Endodermal cell (in vitro differentiated cells): ENCODE measurements at regions not wholly inside any gene's neighbourhood (a gene's known extent, or its start where the extent isn't known, plus 50 kb on each side); places are given as distances from the start of the nearest gene placed in this dataset.

Experiments used
- DNase-seq: peaks from one replicate; pipeline ENCODE4 v3.0.0-alpha.2; 2017
- H3K27ac ChIP-seq: 2 replicates; pipeline ENCODE4 v1.5.1; 2013; ENCODE audit warnings: mild to moderate bottlenecking, low read depth, low read length, moderate library complexity
- H3K27me3 ChIP-seq: 2 replicates; pipeline ENCODE4 v1.6.1; 2013; ENCODE audit warnings: mild to moderate bottlenecking, low read length, moderate library complexity; ENCODE audit not compliant: insufficient read depth, control insufficient read depth, poor library complexity, severe bottlenecking
- H3K36me3 ChIP-seq: 2 replicates; pipeline ENCODE4 v1.7.0; 2013; ENCODE audit warnings: mild to moderate bottlenecking, low read length, moderate library complexity; ENCODE audit not compliant: control insufficient read depth, insufficient read depth
- H3K4me1 ChIP-seq: one replicate; pipeline ENCODE4 v1.7.0; 2013; ENCODE audit warnings: low read length; ENCODE audit not compliant: control insufficient read depth, insufficient read depth
- H3K4me3 ChIP-seq: 2 replicates; pipeline ENCODE4 v1.5.1; 2013; ENCODE audit warnings: mild to moderate bottlenecking, low read length, moderate library complexity
- H3K9ac ChIP-seq: 2 replicates; pipeline ENCODE4 v1.6.1; 2013; ENCODE audit warnings: mild to moderate bottlenecking, low read length, moderate library complexity; ENCODE audit not compliant: poor library complexity, severe bottlenecking; ENCODE audit errors: extremely low read depth
- H3K9me3 ChIP-seq: 2 replicates; pipeline ENCODE4 v1.6.1; 2013; ENCODE audit warnings: mild to moderate bottlenecking, low read length, moderate library complexity; ENCODE audit not compliant: control insufficient read depth
- H3K27ac Mint-ChIP-seq: 2 replicates; pipeline ENCODE4 v1.8.0; 2020; ENCODE audit warnings: mixed read lengths
- H3K27me3 Mint-ChIP-seq: 2 replicates; pipeline ENCODE4 v1.8.0; 2021; ENCODE audit warnings: mild to moderate bottlenecking, mixed read lengths; ENCODE audit not compliant: insufficient read depth
- H3K36me3 Mint-ChIP-seq: 2 replicates; pipeline ENCODE4 v1.8.0; 2020; ENCODE audit warnings: low read depth, mixed read lengths
- H3K4me1 Mint-ChIP-seq: 2 replicates; pipeline ENCODE4 v1.8.0; 2020; ENCODE audit warnings: mixed read lengths
- H3K4me3 Mint-ChIP-seq: 2 replicates; pipeline ENCODE4 v1.8.0; 2020; ENCODE audit warnings: mild to moderate bottlenecking, moderate library complexity, mixed read lengths
- H3K9me3 Mint-ChIP-seq: 2 replicates; pipeline ENCODE4 v1.8.0; 2020; ENCODE audit warnings: mild to moderate bottlenecking, mixed read lengths
- WGBS, 2 experiments: methylation state at CpG; one replicate each; pipeline versions ENCODE4 v1.1.5 to v1.1.7; 2013; ENCODE audit warnings: missing lambda C conversion rate in 2 of 2, mixed read lengths in 1 of 2; ENCODE audit not compliant: insufficient coverage in 1 of 2, insufficient read length in 1 of 2; 5-methylcytosine and 5-hydroxymethylcytosine counted together
- TF ChIP-seq, protein P1 (sequence below): fragments of 200-600 bp; sonication (generic); conservative IDR thresholded peaks from 2 replicates; pipeline ENCODE4 v1.5.0; 2021; ENCODE audit warnings: antibody characterized with exemption, mild to moderate bottlenecking

DNA sequence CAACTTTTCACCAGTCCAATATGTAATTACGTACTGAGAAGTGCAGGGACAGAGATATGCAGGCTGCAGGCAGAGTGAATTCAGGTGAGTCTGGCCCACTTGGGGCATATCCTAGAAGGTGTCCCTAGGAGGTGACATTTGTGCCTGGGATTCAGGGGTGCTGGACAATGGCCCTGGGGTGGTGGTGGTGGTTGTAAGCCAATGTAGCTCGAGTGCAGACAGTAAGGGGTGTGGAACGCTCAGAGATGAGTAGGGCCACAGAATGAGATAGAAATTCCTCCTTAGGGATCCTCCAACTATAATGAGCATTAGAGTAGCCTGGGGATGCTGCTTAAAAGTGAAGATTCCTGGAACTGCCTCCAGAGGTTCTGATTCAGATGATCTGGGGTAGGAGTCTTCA is 221.7 kb upstream of the MPHOSPH6 start:
- no peaks in the 10 kb centered on the region for H3K9me3 Mint-ChIP-seq
- no peak overlapping the region for H3K4me3 Mint-ChIP-seq
- TF ChIP-seq, protein P1, sequence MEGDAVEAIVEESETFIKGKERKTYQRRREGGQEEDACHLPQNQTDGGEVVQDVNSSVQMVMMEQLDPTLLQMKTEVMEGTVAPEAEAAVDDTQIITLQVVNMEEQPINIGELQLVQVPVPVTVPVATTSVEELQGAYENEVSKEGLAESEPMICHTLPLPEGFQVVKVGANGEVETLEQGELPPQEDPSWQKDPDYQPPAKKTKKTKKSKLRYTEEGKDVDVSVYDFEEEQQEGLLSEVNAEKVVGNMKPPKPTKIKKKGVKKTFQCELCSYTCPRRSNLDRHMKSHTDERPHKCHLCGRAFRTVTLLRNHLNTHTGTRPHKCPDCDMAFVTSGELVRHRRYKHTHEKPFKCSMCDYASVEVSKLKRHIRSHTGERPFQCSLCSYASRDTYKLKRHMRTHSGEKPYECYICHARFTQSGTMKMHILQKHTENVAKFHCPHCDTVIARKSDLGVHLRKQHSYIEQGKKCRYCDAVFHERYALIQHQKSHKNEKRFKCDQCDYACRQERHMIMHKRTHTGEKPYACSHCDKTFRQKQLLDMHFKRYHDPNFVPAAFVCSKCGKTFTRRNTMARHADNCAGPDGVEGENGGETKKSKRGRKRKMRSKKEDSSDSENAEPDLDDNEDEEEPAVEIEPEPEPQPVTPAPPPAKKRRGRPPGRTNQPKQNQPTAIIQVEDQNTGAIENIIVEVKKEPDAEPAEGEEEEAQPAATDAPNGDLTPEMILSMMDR: no peak
- Histone ChIP-seq H3K36me3 (no peaks in the 10 kb centered on the region), H3K4me1 (no peaks in the 10 kb centered on the region), H3K27ac (no peak overlapping the region), H3K27me3 (no peaks in the 10 kb centered on the region), H3K9me3 (no peaks in the 10 kb centered on the region), H3K9ac (no peak overlapping the region), H3K4me3 (no peak overlapping the region)
- no peaks in the 10 kb centered on the region for H3K4me1 Mint-ChIP-seq
- no peaks in the 10 kb centered on the region for H3K36me3 Mint-ChIP-seq
- H3K27ac Mint-ChIP-seq: no peak overlapping the region
- H3K27me3 Mint-ChIP-seq: peaks cover 10% of the 10 kb centered on the region
- DNase-seq: no peak
- 97 to 100% methylated on average over 1 to 3 of the region's 3 CpGs for WGBS, 2 experiments

- Histone ChIP-seq H3K36me3 (no peaks in the 10 kb centered on the region), H3K27me3 (no peaks in the 10 kb centered on the region), H3K4me3 (no peak overlapping the region), H3K27ac (no peak overlapping the region), H3K9ac (no peak overlapping the region), H3K4me1 (no peaks in the 10 kb centered on the region), H3K9me3 (no peaks in the 10 kb centered on the region)
- H3K36me3 Mint-ChIP-seq: no peaks in the 10 kb centered on the region
- DNase-seq: no peak
- TF ChIP-seq, protein P1: no peak
- H3K27me3 Mint-ChIP-seq: peaks cover 10% of the 10 kb centered on the region
- WGBS, 2 experiments: 89% methylated on average over 5 to 7 of the region's 7 CpGs
- no peak overlapping the region for H3K4me3 Mint-ChIP-seq
- H3K27ac Mint-ChIP-seq: no peak overlapping the region
- no peaks in the 10 kb centered on the region for H3K9me3 Mint-ChIP-seq
- H3K4me1 Mint-ChIP-seq: no peaks in the 10 kb centered on the region
These were observed 220.1 kb upstream of the MPHOSPH6 start for GRCh38 chr16:82389956-82390650.

DNA sequence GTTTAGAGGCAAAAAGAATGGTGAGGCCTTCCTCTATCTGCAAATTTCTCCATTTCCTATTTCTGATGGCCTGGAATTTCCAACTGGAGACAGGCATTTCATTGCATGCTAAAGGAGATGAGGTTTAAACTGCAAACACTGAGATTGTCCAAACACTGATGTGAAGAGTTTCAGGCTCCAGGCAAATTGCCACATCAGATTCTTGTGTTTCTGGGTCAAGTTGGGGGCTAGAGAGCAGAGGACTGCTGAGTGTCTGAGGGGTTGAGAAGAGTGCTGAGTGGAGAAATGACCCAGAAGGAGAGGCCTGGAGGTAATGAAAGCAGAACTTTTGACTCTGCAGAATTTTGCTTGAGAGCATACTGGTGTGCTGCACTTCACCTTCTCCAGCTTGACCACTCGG is 216.7 kb upstream of the MPHOSPH6 start:
- Histone ChIP-seq H3K9me3 (no peaks in the 10 kb centered on the region), H3K4me3 (no peak overlapping the region), H3K27me3 (no peaks in the 10 kb centered on the region), H3K9ac (no peak overlapping the region), H3K36me3 (no peaks in the 10 kb centered on the region), H3K27ac (no peak overlapping the region), H3K4me1 (no peaks in the 10 kb centered on the region)
- no peak for DNase-seq
- Mint-ChIP-seq H3K9me3 (no peaks in the 10 kb centered on the region), H3K27me3 (peaks cover 8% of the 10 kb centered on the region), H3K36me3 (no peaks in the 10 kb centered on the region), H3K4me3 (no peak overlapping the region), H3K27ac (no peak overlapping the region), H3K4me1 (peaks cover 15% of the 10 kb centered on the region)
- WGBS, 2 experiments: 86 to 100% methylated on average over 1 of the region's 1 CpG
- TF ChIP-seq, protein P1: no peak
